Adrenal gland (tissue), 5 donors: ENCODE measurements at regions not wholly inside any gene's neighbourhood (a gene's known extent, or its start where the extent isn't known, plus 50 kb on each side); places are given as distances from the start of the nearest gene placed in this dataset.

Source experiments
- POLR2A ChIP-seq, 2 donors: fragments of 450-650 bp; IDR thresholded peaks; one replicate each; pipeline ENCODE4 v1.6.1; 2017; ENCODE audit warnings: antibody characterized with exemption in 2 of 2, mild to moderate bottlenecking in 2 of 2, moderate library complexity in 1 of 2
- TF ChIP-seq, protein P1 (sequence below), 6 experiments: fragments of 450-650 bp in 4 of 6; fragments of 200-600 bp in 2 of 6; sonication (generic) in 1 of 6; IDR thresholded peaks; 1 replicate in 5 of 6; 2 replicates in 1 of 6; pipeline versions ENCODE4 v1.5.1 to v1.8.0; 2016 to 2021; ENCODE audit warnings: antibody characterized with exemption in 6 of 6, mild to moderate bottlenecking in 2 of 6, moderate library complexity in 1 of 6
- donor health status: DM: no; HTN: no; CAD: no.

DNA sequence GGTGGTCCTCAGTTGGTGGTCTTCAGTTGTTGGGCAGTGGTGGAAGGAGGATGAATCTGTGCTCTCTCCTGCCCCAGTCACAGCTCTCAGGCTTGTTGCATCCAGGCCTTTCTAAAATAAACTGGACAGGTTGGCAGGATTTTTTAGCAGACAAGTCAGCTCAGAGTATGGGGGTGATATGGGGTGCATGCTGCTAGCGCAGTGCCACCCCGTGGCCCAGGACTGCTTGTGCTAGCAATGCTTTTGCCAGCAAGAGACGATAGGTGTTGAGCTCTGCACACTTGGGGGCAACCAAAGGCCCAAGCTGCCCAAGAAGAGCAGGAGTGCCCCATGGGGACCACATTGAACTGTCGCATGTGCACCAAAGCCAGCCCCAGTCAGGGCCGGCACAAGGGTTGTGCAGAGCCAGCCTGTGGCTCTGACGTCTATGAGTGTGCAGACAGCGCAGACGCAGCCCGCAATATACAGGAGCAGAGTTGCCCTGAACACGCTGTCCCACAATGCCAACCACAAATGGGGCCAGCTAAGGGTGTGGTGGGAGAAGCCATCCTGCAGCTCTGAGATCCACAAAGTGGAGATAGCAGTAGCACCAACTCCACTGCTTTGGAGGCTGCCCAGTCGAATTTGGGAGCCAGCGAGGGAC, 49.8 kb upstream of the PDSS1 start:
- TF ChIP-seq, protein P1, sequence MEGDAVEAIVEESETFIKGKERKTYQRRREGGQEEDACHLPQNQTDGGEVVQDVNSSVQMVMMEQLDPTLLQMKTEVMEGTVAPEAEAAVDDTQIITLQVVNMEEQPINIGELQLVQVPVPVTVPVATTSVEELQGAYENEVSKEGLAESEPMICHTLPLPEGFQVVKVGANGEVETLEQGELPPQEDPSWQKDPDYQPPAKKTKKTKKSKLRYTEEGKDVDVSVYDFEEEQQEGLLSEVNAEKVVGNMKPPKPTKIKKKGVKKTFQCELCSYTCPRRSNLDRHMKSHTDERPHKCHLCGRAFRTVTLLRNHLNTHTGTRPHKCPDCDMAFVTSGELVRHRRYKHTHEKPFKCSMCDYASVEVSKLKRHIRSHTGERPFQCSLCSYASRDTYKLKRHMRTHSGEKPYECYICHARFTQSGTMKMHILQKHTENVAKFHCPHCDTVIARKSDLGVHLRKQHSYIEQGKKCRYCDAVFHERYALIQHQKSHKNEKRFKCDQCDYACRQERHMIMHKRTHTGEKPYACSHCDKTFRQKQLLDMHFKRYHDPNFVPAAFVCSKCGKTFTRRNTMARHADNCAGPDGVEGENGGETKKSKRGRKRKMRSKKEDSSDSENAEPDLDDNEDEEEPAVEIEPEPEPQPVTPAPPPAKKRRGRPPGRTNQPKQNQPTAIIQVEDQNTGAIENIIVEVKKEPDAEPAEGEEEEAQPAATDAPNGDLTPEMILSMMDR (IDR thresholded peaks at IDR 0.05) = no peak
- TF ChIP-seq POLR2A (IDR thresholded peaks at IDR 0.05) = no peak
